AG09309 (cell line): ENCODE measurements at regions not wholly inside any gene's neighbourhood (a gene's known extent, or its start where the extent isn't known, plus 50 kb on each side); places are given as distances from the start of the nearest gene placed in this dataset.
A peak's percentile ranks its signal among the peaks of the same experiment; 100 is the strongest.
"Not testable (repeated sequence)": the region's sequence is repeated elsewhere in the genome, so short reads cannot be mapped to it uniquely, and the experiment has no call there.

ENCODE experiments used
- DNase-seq: peaks from one replicate; pipeline ENCODE4 v3.0.0-alpha.2; 2010; ENCODE audit warnings: low read depth
- H3K4me3 ChIP-seq: 2 replicates; pipeline ENCODE4 v1.5.1; 2011; ENCODE audit warnings: mild to moderate bottlenecking, low read depth, low read length, moderate library complexity; ENCODE audit not compliant: control insufficient read depth
- TF ChIP-seq, protein P1 (sequence below): IDR thresholded peaks from 2 replicates; pipeline ENCODE4 v1.5.1; 2011; ENCODE audit warnings: mild to moderate bottlenecking, low read depth, low read length, inconsistent platforms; ENCODE audit not compliant: insufficient read depth, control insufficient read depth; ENCODE audit errors: missing control alignments

DNA sequence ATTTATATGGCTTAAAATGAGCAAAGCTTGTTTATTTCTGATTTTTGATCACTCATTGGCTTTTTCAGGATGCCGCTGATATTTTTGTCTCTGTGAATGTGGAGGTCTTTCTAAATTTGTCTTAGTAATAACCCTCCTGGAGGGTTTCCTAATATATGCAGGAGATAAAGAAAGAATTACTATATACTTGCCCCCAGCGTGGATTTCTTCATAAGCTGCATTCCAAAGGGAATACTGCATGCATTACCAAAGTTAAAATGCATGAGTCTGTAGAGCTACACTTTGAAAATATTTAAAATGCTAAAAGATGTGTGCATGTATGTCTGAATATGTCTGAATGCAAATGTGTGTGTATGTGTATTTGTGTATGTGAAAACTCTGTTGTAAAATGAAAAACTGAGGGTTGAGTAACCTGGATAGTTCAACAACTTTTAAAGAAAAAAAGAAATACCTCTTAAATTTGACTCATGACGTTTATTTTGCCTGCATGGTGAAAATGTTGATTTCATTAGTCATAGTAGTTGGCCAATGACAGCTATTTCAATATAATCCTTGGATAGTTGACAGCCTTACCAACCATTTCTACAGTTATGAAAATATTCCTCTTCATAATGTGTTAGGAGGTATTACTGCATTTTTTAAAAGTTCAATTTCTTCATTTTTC lies 113.2 kb upstream of the ZNF827 start:
- peak; percentile 50 for DNase-seq
- no peak overlapping the region for H3K4me3 ChIP-seq
- TF ChIP-seq, protein P1, sequence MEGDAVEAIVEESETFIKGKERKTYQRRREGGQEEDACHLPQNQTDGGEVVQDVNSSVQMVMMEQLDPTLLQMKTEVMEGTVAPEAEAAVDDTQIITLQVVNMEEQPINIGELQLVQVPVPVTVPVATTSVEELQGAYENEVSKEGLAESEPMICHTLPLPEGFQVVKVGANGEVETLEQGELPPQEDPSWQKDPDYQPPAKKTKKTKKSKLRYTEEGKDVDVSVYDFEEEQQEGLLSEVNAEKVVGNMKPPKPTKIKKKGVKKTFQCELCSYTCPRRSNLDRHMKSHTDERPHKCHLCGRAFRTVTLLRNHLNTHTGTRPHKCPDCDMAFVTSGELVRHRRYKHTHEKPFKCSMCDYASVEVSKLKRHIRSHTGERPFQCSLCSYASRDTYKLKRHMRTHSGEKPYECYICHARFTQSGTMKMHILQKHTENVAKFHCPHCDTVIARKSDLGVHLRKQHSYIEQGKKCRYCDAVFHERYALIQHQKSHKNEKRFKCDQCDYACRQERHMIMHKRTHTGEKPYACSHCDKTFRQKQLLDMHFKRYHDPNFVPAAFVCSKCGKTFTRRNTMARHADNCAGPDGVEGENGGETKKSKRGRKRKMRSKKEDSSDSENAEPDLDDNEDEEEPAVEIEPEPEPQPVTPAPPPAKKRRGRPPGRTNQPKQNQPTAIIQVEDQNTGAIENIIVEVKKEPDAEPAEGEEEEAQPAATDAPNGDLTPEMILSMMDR = no peak

DNA sequence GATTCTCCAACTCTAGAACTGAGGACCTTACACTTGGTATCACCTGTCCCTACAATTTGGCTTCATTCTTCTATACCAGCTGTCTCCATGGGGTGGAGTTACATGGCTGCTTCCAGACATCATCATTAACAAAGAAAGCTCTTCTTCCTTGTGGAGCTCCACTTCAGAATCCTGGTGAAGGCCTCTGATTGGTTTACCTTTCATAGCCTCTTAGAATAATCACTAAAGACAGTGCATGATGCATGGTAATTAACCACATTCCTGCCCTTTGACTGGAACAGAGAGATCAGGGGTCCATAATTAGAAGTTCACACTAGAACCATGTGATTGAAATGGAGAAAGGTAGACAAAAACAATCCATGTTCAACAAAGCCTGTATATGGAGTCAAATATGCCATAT lies 112.6 kb upstream of the ZNF827 start:
- TF ChIP-seq, protein P1 = no peak
- no peak for DNase-seq
- H3K4me3 ChIP-seq = no peak overlapping the region

DNA sequence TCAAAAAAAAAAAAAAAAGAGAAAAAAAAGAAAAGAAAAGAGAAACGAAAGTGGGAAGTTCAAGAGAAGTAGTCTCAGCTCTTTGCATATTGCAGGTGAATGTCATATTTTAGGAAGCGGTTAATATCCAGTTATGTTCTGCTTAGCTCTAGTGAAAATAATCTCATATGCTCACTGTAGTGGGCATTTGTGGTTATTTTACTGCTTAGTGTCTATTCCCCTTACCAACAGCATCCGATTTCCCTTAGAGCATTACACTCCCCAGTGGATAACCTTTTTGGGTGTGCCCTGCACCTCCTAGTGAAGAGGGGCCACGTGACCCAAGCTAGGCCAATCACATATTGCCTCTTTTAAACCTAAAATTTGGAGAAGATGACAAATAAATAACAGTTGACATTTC lies 111.2 kb upstream of the ZNF827 start:
- DNase-seq = no peak
- H3K4me3 ChIP-seq = no peak overlapping the region
- TF ChIP-seq, protein P1 = no peak

DNA sequence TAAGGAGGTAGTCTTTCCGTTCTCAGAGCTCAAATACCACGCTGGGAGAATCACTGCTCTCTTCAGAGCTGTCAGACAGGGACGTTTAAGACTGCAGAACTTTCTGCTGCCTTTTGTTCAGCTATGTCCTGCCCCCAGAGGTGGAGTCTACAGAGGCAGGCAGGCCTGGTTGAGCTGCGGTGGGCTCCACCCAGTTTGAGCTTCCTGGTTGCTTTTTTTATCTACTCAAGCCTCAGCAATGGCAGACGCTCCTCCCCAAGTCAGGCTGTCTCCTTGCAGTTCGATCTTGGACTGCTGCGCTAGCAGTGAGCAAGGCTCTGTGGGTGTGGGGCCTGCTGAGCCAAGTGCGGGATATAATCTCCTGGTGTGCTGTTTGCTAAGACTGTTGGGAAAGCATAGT lies 109.1 kb upstream of the ZNF827 start:
- not testable (repeated sequence) for DNase-seq, H3K4me3 ChIP-seq

DNA sequence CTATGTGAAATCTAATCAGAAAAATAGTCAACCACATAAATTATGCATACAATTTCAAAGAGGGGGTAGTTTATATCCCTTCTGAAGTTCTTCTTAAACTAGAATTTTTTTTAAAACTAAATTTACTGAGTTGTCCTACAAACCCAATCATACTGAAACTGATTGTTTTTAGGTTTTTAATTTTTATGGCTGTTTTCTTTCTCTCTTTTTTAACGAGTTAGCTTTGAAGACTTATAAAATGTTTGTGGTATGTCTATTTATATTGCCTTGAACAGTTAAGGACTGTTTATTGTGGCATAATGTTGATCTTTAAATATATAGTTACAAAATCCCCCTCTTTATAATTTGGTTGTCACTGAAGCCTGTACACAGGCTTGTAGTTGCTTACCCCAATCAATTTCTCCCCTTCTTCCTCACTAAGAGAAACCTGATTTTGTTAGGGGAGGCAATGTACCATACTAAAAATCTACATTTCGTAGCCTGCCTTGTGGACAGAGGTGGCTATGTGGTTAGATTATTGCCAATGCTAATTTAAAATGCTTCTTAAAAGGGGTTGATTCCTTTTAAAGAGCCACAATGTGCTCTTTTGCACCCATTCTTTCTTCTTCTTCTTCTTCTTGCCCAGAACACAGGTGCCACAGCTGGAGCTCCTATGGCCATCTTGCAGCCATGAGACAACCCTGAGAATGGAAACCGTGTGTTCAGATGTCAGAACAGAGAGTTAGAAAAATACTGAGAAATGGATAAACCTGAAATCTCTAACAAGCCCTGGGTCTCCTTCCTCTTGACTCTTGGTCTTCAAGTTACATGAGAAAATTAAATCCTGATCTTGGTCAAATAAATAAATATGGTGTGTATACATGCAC lies 102.7 kb upstream of the ZNF827 start:
- TF ChIP-seq, protein P1 = no peak
- H3K4me3 ChIP-seq = no peak overlapping the region
- DNase-seq = no peak

DNA sequence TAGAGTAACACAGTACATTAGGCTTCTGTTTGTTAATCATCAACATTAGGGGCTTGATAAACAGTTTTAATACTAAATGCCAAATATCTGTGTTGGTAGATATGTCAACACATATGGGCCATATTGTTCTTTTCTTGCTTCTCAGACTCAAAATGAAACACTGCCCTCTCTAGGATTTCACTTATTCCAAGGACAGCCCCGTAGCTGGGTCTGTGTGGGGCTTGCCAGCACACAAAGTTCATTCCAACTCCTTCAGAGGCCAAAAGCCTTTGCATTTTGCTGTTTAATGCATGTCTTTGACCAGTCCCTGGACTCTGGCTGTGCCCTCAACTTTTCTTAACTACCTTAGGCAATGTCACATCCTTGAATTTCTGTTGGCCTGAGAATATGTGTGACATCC lies 102.0 kb upstream of the ZNF827 start:
- TF ChIP-seq, protein P1 = no peak
- no peak overlapping the region for H3K4me3 ChIP-seq
- DNase-seq = no peak

DNA sequence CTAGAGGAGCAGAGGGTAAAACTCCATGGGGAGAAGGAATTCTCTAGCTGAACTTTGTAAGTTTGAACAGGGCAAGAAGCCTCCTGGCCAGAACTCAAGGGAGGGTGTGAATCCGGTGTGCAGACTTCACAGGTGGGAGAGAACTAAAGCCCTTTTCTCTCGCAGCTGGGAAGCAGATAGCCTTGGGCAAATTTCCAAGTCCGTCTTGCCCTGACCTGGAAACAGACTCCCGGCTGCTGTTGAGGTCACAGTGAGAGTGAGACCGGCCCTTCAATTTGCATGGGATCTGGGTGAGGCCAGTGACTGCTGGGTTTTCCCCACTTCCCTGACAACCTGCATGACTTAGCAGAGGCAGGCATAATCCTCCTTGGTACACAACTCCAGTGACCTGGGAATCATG lies 94.5 kb upstream of the ZNF827 start:
- TF ChIP-seq, protein P1 = no peak
- no peak overlapping the region for H3K4me3 ChIP-seq
- no peak for DNase-seq
